ENCODE measurements at regions not wholly inside any gene's neighbourhood (a gene's known extent, or its start where the extent isn't known, plus 50 kb on each side); places are given as distances from the start of the nearest gene placed in this dataset.

GRCh38 chr10:47192273-47192672, 107.7 kb upstream of the GDF10 start:
- TF ChIP-seq ZNF558 (tag by site-specific recombination; IDR thresholded peaks at IDR 0.05) = no peak
- no peak for TF ChIP-seq CTCF (tag by site-specific recombination; IDR thresholded peaks at IDR 0.05)
- TF ChIP-seq WT1 (tag by site-specific recombination; IDR thresholded peaks at IDR 0.05) = no peak
- TF ChIP-seq, protein P1, sequence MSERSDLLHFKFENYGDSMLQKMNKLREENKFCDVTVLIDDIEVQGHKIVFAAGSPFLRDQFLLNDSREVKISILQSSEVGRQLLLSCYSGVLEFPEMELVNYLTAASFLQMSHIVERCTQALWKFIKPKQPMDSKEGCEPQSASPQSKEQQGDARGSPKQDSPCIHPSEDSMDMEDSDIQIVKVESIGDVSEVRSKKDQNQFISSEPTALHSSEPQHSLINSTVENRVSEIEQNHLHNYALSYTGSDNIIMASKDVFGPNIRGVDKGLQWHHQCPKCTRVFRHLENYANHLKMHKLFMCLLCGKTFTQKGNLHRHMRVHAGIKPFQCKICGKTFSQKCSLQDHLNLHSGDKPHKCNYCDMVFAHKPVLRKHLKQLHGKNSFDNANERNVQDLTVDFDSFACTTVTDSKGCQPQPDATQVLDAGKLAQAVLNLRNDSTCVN (tag by site-specific recombination; optimal IDR thresholded peaks at IDR 0.05) = no peak
- no peak for TF ChIP-seq GLIS2 (tag by site-specific recombination; IDR thresholded peaks at IDR 0.05)
- TF ChIP-seq ZBTB1 (tag by site-specific recombination; IDR thresholded peaks at IDR 0.05) = no peak
- no peak for TF ChIP-seq ZNF311 (tag by site-specific recombination; IDR thresholded peaks at IDR 0.05; ENCODE audit: borderline replicate concordance)
- TF ChIP-seq ZNF239 (tag by site-specific recombination; IDR thresholded peaks at IDR 0.05) = no peak
- no peak for TF ChIP-seq ZBTB48 (tag by site-specific recombination; IDR thresholded peaks at IDR 0.05)
- no peak for TF ChIP-seq ZNF274 (IDR thresholded peaks at IDR 0.05; ENCODE audit: low read length)
- no peak for TF ChIP-seq ZNF274 (tag by site-specific recombination; IDR thresholded peaks at IDR 0.05; ENCODE audit: borderline replicate concordance)
- no peak for TF ChIP-seq ZFHX2 (tag by site-specific recombination; conservative IDR thresholded peaks at IDR 0.05)

Data from HEK293 (cell line).